Endothelial cell of umbilical vein (primary cell): ENCODE measurements at regions not wholly inside any gene's neighbourhood (a gene's known extent, or its start where the extent isn't known, plus 50 kb on each side); places are given as distances from the start of the nearest gene placed in this dataset.

Experiments used
- CTCF ChIP-seq, 2 donors: IDR thresholded peaks; 1 replicate in 1 of 2; 2 replicates in 1 of 2; pipeline ENCODE4 v1.5.1; 2011; ENCODE audit warnings: low read length in 2 of 2, mild to moderate bottlenecking in 2 of 2, moderate library complexity in 2 of 2, control low read depth in 1 of 2, inconsistent platforms in 1 of 2, low read depth in 1 of 2; ENCODE audit not compliant: insufficient read depth in 1 of 2; ENCODE audit errors: extremely low read depth in 1 of 2
- EZH2 ChIP-seq: IDR thresholded peaks from 2 replicates; pipeline ENCODE4 v1.6.1; 2012; ENCODE audit warnings: borderline replicate concordance, low read depth, mild to moderate bottlenecking, moderate library complexity, low read length, inconsistent platforms; ENCODE audit not compliant: severe bottlenecking
- FOS ChIP-seq: IDR thresholded peaks from 2 replicates; pipeline ENCODE4 v1.6.1; 2011; ENCODE audit warnings: mild to moderate bottlenecking, low read length, moderate library complexity, borderline replicate concordance; ENCODE audit not compliant: insufficient read depth
- POLR2A ChIP-seq: IDR thresholded peaks from 2 replicates; pipeline ENCODE4 v1.6.1; 2012; ENCODE audit warnings: low read depth, mild to moderate bottlenecking, control low read depth, low read length

- TF ChIP-seq CTCF (IDR thresholded peaks at IDR 0.05; ENCODE audit: extremely low read depth in 1 of 2, insufficient read depth in 1 of 2, low read depth in 1 of 2, low read length in 2 of 2) (no peak), POLR2A (no peak), FOS (no peak), EZH2 (no peak)
Measured at GRCh38 chr22:49255741-49256318, 571.8 kb downstream of the BRD1 start.
